HepG2 (cell line): ENCODE measurements at regions not wholly inside any gene's neighbourhood (a gene's known extent, or its start where the extent isn't known, plus 50 kb on each side); places are given as distances from the start of the nearest gene placed in this dataset.

Source experiments
- ATAC-seq: fragments of 200-7000 bp; cut with Tn5 transposase; 3 replicates; pipeline ENCODE4 v1.9.1; 2020; ENCODE audit warnings: mild to moderate bottlenecking, moderate library complexity
- BruUV-seq: library from RNA; stranded (reverse); fragments of 400-500 nt; replicated peaks from 2 replicates; lab custom pipeline; 2021; lab: Mats Ljungman, UMichigan
- CTCF ChIA-PET: fragments of 300-600 bp; formaldehyde crosslinking; extraction: SDS; loops from one replicate; lab custom pipeline; 2021; ENCODE audit warnings: low total read pairs, inconsistent platforms, low intra/inter-chr PET ratio; lab: Yijun Ruan, JAX
- POLR2A ChIA-PET: fragments of 350-600 bp; sonication (Branson Sonifier 250); formaldehyde crosslinking; loops from one replicate; lab custom pipeline; 2020; ENCODE audit warnings: antibody characterized with exemption, inconsistent platforms; lab: Yijun Ruan, JAX
- DNase-seq: peaks from one replicate; pipeline ENCODE4 v3.0.0-alpha.2; 2015; ENCODE audit warnings: low spot score
- FAIRE-seq: peaks from 3 replicates; lab custom pipeline; 2011; peaks lifted over from hg19 to GRCh38; lab: Jason Lieb, UNC
- H2AFZ ChIP-seq: one replicate; pipeline ENCODE4 v1.6.1; 2011; ENCODE audit warnings: low read length, inconsistent platforms
- H3K27ac ChIP-seq: fragments of 300-600 bp; 3 replicates; pipeline ENCODE4 v1.8.0; 2011; ENCODE audit warnings: mixed run types, mild to moderate bottlenecking, mixed read lengths, low read length, inconsistent platforms; ENCODE audit not compliant: insufficient read depth; ENCODE audit errors: extremely low read length
- H3K27me3 ChIP-seq, 2 experiments: fragments of 200-600 bp in 1 of 2; 2 replicates in 1 of 2; 3 replicates in 1 of 2; pipeline versions ENCODE4 v1.6.0 to v1.8.0; 2011; ENCODE audit warnings: low read length in 2 of 2, mild to moderate bottlenecking in 2 of 2, moderate library complexity in 2 of 2, inconsistent platforms in 1 of 2; ENCODE audit not compliant: insufficient read depth in 2 of 2, control insufficient read depth in 1 of 2
- H3K36me3 ChIP-seq, 2 experiments: fragments of 200-600 bp in 1 of 2; replicated peaks in 1 of 2; 2 replicates in 1 of 2; 3 replicates in 1 of 2; pipeline versions ENCODE4 v1.5.1 to v1.8.0; 2011; ENCODE audit warnings: low read length in 2 of 2, inconsistent platforms in 1 of 2; ENCODE audit not compliant: insufficient read depth in 2 of 2, control insufficient read depth in 1 of 2
- H3K4me1 ChIP-seq: 2 replicates; pipeline ENCODE4 v1.5.1; 2012; ENCODE audit warnings: low read length, inconsistent platforms; ENCODE audit not compliant: insufficient read depth
- H3K4me2 ChIP-seq: 2 replicates; pipeline ENCODE4 v1.6.0; 2011; ENCODE audit warnings: low read depth, low read length, inconsistent platforms
- H3K4me3 ChIP-seq, 3 experiments: fragments of 200-600 bp in 1 of 3; sonication (generic), shearing (Covaris generic) in 1 of 3; replicated peaks in 1 of 3; 2 replicates each; pipeline ENCODE4 v1.5.1; 2011 to 2016; ENCODE audit warnings: low read length in 3 of 3, inconsistent platforms in 2 of 3, low read depth in 2 of 3, mild to moderate bottlenecking in 2 of 3, control low read depth in 1 of 3, mixed read lengths in 1 of 3; ENCODE audit not compliant: insufficient read depth in 1 of 3
- H3K79me2 ChIP-seq: one replicate; pipeline ENCODE4 v1.6.1; 2011; ENCODE audit warnings: low read length, inconsistent platforms; ENCODE audit not compliant: insufficient read depth
- H3K9ac ChIP-seq: 2 replicates; pipeline ENCODE4 v1.6.0; 2011; ENCODE audit warnings: mild to moderate bottlenecking, low read depth, low read length, inconsistent platforms; ENCODE audit not compliant: insufficient read depth
- H3K9me3 ChIP-seq: 2 replicates; pipeline ENCODE4 v1.5.1; 2012; ENCODE audit warnings: mild to moderate bottlenecking, low read length
- H4K20me1 ChIP-seq: 2 replicates; pipeline ENCODE4 v1.6.0; 2011; ENCODE audit warnings: inconsistent platforms, mild to moderate bottlenecking, low read length, moderate library complexity; ENCODE audit not compliant: insufficient read depth
- ATM ChIP-seq: fragments of 450-650 bp; IDR thresholded peaks from 2 replicates; pipeline ENCODE4 v1.7.1; 2017; ENCODE audit warnings: mild to moderate bottlenecking, borderline replicate concordance
- DNMT1 ChIP-seq: sonication (generic); formaldehyde crosslinking; IDR thresholded peaks from 2 replicates; pipeline ENCODE4 v1.5.1; 2020; ENCODE audit warnings: mild to moderate bottlenecking, missing genetic modification reagents
- EHMT2 ChIP-seq: fragments of 200-600 bp; sonication (generic); IDR thresholded peaks from 2 replicates; pipeline ENCODE4 v1.7.0; 2017; ENCODE audit warnings: antibody characterized with exemption, low read depth, low read length, borderline replicate concordance
- FOXA1 ChIP-seq, 2 experiments: fragments of 450-650 bp in 1 of 2; sonication (generic) in 1 of 2; formaldehyde crosslinking in 1 of 2; IDR thresholded peaks; 2 replicates each; pipeline versions ENCODE4 v1.4.0 to v1.6.1; 2016 to 2020; ENCODE audit warnings: missing genetic modification reagents in 1 of 2
- FOXJ3 ChIP-seq: sonication (generic); formaldehyde crosslinking; IDR thresholded peaks from 2 replicates; pipeline ENCODE4 v1.4.0; 2020; ENCODE audit warnings: missing genetic modification reagents, mild to moderate bottlenecking, borderline replicate concordance
- JUNB ChIP-seq: sonication (generic); formaldehyde crosslinking; IDR thresholded peaks from 2 replicates; pipeline ENCODE4 v1.8.0; 2022; ENCODE audit warnings: missing genetic modification reagents, mild to moderate bottlenecking, borderline replicate concordance
- MED1 ChIP-seq: sonication (generic); formaldehyde crosslinking; IDR thresholded peaks from 2 replicates; pipeline ENCODE4 v1.4.0; 2020; ENCODE audit warnings: missing genetic modification reagents
- MED8 ChIP-seq: sonication (generic); formaldehyde crosslinking; IDR thresholded peaks from 2 replicates; pipeline ENCODE4 v1.8.1; 2023; ENCODE audit warnings: mild to moderate bottlenecking, missing genetic modification reagents; ENCODE audit not compliant: insufficient replicate concordance
- MYC ChIP-seq: sonication (generic); formaldehyde crosslinking; IDR thresholded peaks from 2 replicates; pipeline ENCODE4 v1.9.0; 2021; ENCODE audit warnings: missing genetic modification reagents, borderline replicate concordance
- RFX1 ChIP-seq: fragments of 450-650 bp; IDR thresholded peaks from 2 replicates; pipeline ENCODE4 v1.6.1; 2017
- SMAD3 ChIP-seq: sonication (generic); formaldehyde crosslinking; IDR thresholded peaks from 2 replicates; pipeline ENCODE4 v1.4.0; 2020; ENCODE audit warnings: missing genetic modification reagents
- SNRNP70 ChIP-seq: fragments of 200-400 bp; formaldehyde crosslinking; IDR thresholded peaks from 2 replicates; pipeline ENCODE4 v1.6.1; 2017; ENCODE audit warnings: mild to moderate bottlenecking, low read depth, low read length, moderate library complexity
- SRSF4 ChIP-seq: fragments of 200-400 bp; formaldehyde crosslinking; IDR thresholded peaks from one replicate; pipeline ENCODE4 v1.6.1; 2018; ENCODE audit warnings: mild to moderate bottlenecking, low read depth, low read length, moderate library complexity; ENCODE audit not compliant: poor library complexity, severe bottlenecking
- ZNF274 ChIP-seq: sonication (generic); formaldehyde crosslinking; IDR thresholded peaks from 2 replicates; pipeline ENCODE4 v1.5.1; 2020; ENCODE audit warnings: mild to moderate bottlenecking, missing genetic modification reagents
- ZNF431 ChIP-seq: sonication (generic); formaldehyde crosslinking; IDR thresholded peaks from 2 replicates; pipeline ENCODE4 v1.9.0; 2022; ENCODE audit warnings: missing genetic modification reagents, low read depth, mild to moderate bottlenecking, borderline replicate concordance
- ZNF432 ChIP-seq: sonication (generic); formaldehyde crosslinking; IDR thresholded peaks from 2 replicates; pipeline ENCODE4 v1.5.0; 2020; ENCODE audit warnings: missing genetic modification reagents, mild to moderate bottlenecking, borderline replicate concordance
- ZNF644 ChIP-seq: IDR thresholded peaks from 2 replicates; pipeline ENCODE4 v1.6.1; 2016; ENCODE audit warnings: low read depth
- ZNF678 ChIP-seq: sonication (generic); formaldehyde crosslinking; IDR thresholded peaks from 2 replicates; pipeline ENCODE4 v1.4.0; 2020; ENCODE audit warnings: mild to moderate bottlenecking, missing genetic modification reagents
- WGBS: methylation state at CpG from one replicate; pipeline ENCODE4 v1.1.6; 2017; ENCODE audit warnings: low lambda C conversion rate; 5-methylcytosine and 5-hydroxymethylcytosine counted together
- in situ Hi-C: cut with HindIII; loops from 2 replicates; pipeline ENCODE4 v1.10.0; 2017; ENCODE audit warnings: low pct_unique_long_range_greater_than_20kb; ENCODE audit not compliant: extremely low pct_ligation_motif_present
- intact Hi-C: fragments of 100-400 bp; cut with micrococcal nuclease; formaldehyde crosslinking; loops from one replicate; pipeline ENCODE4 v1.10.0; 2022; ENCODE audit not compliant: unreplicated experiment
- TF ChIP-seq, protein P1 (sequence below): sonication (generic); formaldehyde crosslinking; IDR thresholded peaks from 2 replicates; pipeline ENCODE4 v1.5.0; 2020; ENCODE audit warnings: mild to moderate bottlenecking, missing genetic modification reagents
- TF ChIP-seq, protein P2 (sequence below): conservative IDR thresholded peaks from 2 replicates; pipeline ENCODE4 v1.6.1; 2018; ENCODE audit warnings: missing genetic modification reagents

GRCh38 chr10:46169736-46170135 lies 117.1 kb upstream of the ANTXRL start (continued):
- TF ChIP-seq, protein P1, sequence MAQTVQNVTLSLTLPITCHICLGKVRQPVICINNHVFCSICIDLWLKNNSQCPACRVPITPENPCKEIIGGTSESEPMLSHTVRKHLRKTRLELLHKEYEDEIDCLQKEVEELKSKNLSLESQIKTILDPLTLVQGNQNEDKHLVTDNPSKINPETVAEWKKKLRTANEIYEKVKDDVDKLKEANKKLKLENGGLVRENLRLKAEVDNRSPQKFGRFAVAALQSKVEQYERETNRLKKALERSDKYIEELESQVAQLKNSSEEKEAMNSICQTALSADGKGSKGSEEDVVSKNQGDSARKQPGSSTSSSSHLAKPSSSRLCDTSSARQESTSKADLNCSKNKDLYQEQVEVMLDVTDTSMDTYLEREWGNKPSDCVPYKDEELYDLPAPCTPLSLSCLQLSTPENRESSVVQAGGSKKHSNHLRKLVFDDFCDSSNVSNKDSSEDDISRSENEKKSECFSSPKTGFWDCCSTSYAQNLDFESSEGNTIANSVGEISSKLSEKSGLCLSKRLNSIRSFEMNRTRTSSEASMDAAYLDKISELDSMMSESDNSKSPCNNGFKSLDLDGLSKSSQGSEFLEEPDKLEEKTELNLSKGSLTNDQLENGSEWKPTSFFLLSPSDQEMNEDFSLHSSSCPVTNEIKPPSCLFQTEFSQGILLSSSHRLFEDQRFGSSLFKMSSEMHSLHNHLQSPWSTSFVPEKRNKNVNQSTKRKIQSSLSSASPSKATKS: no peak
- no peak for TF ChIP-seq MYC (CRISPR knock-in tag)
- no peak for TF ChIP-seq EHMT2
- TF ChIP-seq SMAD3: no peak
- no peak for TF ChIP-seq JUNB (CRISPR knock-in tag)
- no peak for TF ChIP-seq FOXA1 (IDR thresholded peaks at IDR 0.05)
- no peak for TF ChIP-seq FOXA1 (CRISPR knock-in tag; IDR thresholded peaks at IDR 0.05)
- TF ChIP-seq ZNF678 (CRISPR knock-in tag): no peak
- no peak for TF ChIP-seq ZNF432 (CRISPR knock-in tag)

GRCh38 chr10:46170789-46171188 lies 116.0 kb upstream of the ANTXRL start:
- Histone ChIP-seq H3K9ac (no peak overlapping the region), H3K4me3 (no peak overlapping the region), H3K4me2 (no peak overlapping the region), H3K79me2 (no peaks in the 10 kb centered on the region), H3K27me3 (no peaks in the 10 kb centered on the region; a peak in 1 of 5 replicates), H2AFZ (no peak overlapping the region), H3K9me3 (no peaks in the 10 kb centered on the region), H3K4me1 (no peaks in the 10 kb centered on the region), H3K36me3 (no peaks in the 10 kb centered on the region), H3K27ac (no peak overlapping the region), H4K20me1 (no peaks in the 10 kb centered on the region)
- no peak for FAIRE-seq
- BruUV-seq: no TSS peak
- no peak for DNase-seq
- in situ Hi-C loops (no loop called here), intact Hi-C loops (no loop called here)
- CTCF ChIA-PET: no interaction called here
- ATAC-seq: no peak
- 52% methylated on average over 1 of the region's 1 CpG for WGBS
- POLR2A ChIA-PET: no interaction called here
- TF ChIP-seq ATM: no peak
- no peak for TF ChIP-seq ZNF644 (CRISPR knock-in tag)
- no peak for TF ChIP-seq SNRNP70
- no peak for TF ChIP-seq FOXJ3 (CRISPR knock-in tag)
- no peak for TF ChIP-seq MED1
- no peak for TF ChIP-seq SRSF4
- no peak for TF ChIP-seq ZNF431 (CRISPR knock-in tag)
- TF ChIP-seq RFX1: no peak
- TF ChIP-seq ZNF274 (CRISPR knock-in tag): no peak
- TF ChIP-seq DNMT1: no peak
- TF ChIP-seq, protein P2, sequence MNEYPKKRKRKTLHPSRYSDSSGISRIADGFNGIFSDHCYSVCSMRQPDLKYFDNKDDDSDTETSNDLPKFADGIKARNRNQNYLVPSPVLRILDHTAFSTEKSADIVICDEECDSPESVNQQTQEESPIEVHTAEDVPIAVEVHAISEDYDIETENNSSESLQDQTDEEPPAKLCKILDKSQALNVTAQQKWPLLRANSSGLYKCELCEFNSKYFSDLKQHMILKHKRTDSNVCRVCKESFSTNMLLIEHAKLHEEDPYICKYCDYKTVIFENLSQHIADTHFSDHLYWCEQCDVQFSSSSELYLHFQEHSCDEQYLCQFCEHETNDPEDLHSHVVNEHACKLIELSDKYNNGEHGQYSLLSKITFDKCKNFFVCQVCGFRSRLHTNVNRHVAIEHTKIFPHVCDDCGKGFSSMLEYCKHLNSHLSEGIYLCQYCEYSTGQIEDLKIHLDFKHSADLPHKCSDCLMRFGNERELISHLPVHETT: no peak
- TF ChIP-seq MED8: no peak
